WTC11 (cell line): ENCODE measurements at regions not wholly inside any gene's neighbourhood (a gene's known extent, or its start where the extent isn't known, plus 50 kb on each side); places are given as distances from the start of the nearest gene placed in this dataset.
A peak's percentile ranks its signal among the peaks of the same experiment; 100 is the strongest.

ENCODE experiments used
- ETV6 ChIP-seq: sonication (generic); formaldehyde crosslinking; IDR thresholded peaks from 2 replicates; pipeline ENCODE4 v1.8.1; 2022; ENCODE audit warnings: mild to moderate bottlenecking, missing genetic modification reagents
- GABPB1 ChIP-seq: sonication (generic); formaldehyde crosslinking; IDR thresholded peaks from 2 replicates; pipeline ENCODE4 v1.8.1; 2023; ENCODE audit warnings: mild to moderate bottlenecking, missing genetic modification reagents
- ZNF121 ChIP-seq: sonication (generic); formaldehyde crosslinking; IDR thresholded peaks from 2 replicates; pipeline ENCODE4 v1.8.0; 2023; ENCODE audit warnings: missing genetic modification reagents
- ZNF423 ChIP-seq: fragments of 250-450 bp; sonication (Bioruptor Pico); IDR thresholded peaks from 2 replicates; pipeline ENCODE4 v2.1.2; 2022; ENCODE audit warnings: mild to moderate bottlenecking, moderate library complexity
- TF ChIP-seq, protein P1 (sequence below): fragments of 200-600 bp; IDR thresholded peaks from 2 replicates; pipeline ENCODE4 v1.8.0; 2022; ENCODE audit warnings: antibody characterized with exemption
- TF ChIP-seq, protein P2 (sequence below): sonication (generic); formaldehyde crosslinking; IDR thresholded peaks from 2 replicates; pipeline ENCODE4 v1.8.1; 2023; ENCODE audit warnings: mild to moderate bottlenecking, moderate library complexity, missing genetic modification reagents
- TF ChIP-seq, protein P3 (sequence below): sonication (generic); formaldehyde crosslinking; IDR thresholded peaks from 2 replicates; pipeline ENCODE4 v1.8.1; 2022; ENCODE audit warnings: low read depth, missing genetic modification reagents, borderline replicate concordance

DNA sequence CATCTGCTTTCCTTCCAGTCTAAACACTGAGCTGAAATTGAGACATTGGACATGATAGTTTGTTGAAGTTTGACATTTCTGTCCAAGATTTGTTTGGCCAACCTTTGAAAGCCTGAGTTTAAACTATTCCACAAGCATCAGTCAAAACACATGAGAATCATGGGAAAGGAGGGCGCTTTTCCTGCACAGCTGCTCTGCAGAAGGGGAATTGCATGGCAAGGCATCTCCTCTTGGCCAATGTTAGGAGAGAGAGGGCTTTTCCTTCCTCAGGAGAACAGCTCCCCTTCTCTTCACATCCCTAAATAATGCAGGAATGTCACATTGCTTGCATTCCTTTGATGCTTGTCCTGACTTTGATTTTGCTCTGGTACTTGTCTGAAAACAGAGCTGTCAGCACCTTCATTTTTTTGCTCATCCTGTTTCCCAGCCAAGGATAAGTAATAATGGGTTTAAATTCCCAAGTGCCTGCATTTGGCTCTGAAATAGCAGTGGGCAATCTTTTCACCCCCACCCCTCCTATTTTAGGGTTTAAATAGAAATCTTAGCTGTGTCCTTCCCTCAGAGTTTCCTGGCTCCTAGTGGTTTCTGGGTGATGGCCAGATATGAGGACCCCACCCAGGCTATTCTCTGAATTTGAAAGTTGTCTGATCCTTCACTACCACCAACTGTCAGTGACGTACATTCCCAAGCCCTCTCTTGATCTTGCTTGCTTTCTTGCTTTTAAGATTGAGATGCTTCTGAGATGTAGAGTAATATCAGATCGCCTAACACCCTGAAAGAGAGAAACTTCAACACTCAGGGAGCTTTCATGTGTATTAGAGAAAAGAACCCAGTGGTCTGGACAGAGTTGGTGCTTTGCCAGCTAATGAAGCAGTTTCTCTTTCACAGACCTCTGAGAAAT is 75.2 kb upstream of the NPVF start:
- TF ChIP-seq, protein P1, sequence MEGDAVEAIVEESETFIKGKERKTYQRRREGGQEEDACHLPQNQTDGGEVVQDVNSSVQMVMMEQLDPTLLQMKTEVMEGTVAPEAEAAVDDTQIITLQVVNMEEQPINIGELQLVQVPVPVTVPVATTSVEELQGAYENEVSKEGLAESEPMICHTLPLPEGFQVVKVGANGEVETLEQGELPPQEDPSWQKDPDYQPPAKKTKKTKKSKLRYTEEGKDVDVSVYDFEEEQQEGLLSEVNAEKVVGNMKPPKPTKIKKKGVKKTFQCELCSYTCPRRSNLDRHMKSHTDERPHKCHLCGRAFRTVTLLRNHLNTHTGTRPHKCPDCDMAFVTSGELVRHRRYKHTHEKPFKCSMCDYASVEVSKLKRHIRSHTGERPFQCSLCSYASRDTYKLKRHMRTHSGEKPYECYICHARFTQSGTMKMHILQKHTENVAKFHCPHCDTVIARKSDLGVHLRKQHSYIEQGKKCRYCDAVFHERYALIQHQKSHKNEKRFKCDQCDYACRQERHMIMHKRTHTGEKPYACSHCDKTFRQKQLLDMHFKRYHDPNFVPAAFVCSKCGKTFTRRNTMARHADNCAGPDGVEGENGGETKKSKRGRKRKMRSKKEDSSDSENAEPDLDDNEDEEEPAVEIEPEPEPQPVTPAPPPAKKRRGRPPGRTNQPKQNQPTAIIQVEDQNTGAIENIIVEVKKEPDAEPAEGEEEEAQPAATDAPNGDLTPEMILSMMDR = no peak
- TF ChIP-seq, protein P2, sequence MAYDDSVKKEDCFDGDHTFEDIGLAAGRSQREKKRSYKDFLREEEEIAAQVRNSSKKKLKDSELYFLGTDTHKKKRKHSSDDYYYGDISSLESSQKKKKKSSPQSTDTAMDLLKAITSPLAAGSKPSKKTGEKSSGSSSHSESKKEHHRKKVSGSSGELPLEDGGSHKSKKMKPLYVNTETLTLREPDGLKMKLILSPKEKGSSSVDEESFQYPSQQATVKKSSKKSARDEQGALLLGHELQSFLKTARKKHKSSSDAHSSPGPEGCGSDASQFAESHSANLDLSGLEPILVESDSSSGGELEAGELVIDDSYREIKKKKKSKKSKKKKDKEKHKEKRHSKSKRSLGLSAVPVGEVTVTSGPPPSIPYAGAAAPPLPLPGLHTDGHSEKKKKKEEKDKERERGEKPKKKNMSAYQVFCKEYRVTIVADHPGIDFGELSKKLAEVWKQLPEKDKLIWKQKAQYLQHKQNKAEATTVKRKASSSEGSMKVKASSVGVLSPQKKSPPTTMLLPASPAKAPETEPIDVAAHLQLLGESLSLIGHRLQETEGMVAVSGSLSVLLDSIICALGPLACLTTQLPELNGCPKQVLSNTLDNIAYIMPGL = no peak
- TF ChIP-seq ETV6 (CRISPR knock-in tag) (0 out of 2 replicates have a peak, but pooled peaks have one; percentile 18), ZNF121 (CRISPR knock-in tag) (no peak), GABPB1 (CRISPR knock-in tag) (no peak), ZNF423 (CRISPR knock-in tag) (no peak)
- TF ChIP-seq, protein P3, sequence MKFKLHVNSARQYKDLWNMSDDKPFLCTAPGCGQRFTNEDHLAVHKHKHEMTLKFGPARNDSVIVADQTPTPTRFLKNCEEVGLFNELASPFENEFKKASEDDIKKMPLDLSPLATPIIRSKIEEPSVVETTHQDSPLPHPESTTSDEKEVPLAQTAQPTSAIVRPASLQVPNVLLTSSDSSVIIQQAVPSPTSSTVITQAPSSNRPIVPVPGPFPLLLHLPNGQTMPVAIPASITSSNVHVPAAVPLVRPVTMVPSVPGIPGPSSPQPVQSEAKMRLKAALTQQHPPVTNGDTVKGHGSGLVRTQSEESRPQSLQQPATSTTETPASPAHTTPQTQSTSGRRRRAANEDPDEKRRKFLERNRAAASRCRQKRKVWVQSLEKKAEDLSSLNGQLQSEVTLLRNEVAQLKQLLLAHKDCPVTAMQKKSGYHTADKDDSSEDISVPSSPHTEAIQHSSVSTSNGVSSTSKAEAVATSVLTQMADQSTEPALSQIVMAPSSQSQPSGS (CRISPR knock-in tag) = no peak
